NCI-H226 (cell line): ENCODE measurements at regions not wholly inside any gene's neighbourhood (a gene's known extent, or its start where the extent isn't known, plus 50 kb on each side); places are given as distances from the start of the nearest gene placed in this dataset.
"Not testable (repeated sequence)": the region's sequence is repeated elsewhere in the genome, so short reads cannot be mapped to it uniquely, and the experiment has no call there.

Experiments
- DNase-seq: peaks from one replicate; pipeline ENCODE4 v3.0.0-alpha.2; 2015

GRCh38 chr3:106029954-106030626 lies 161.3 kb upstream of the CBLB start:
- peak; percentile 12 for DNase-seq

DNA sequence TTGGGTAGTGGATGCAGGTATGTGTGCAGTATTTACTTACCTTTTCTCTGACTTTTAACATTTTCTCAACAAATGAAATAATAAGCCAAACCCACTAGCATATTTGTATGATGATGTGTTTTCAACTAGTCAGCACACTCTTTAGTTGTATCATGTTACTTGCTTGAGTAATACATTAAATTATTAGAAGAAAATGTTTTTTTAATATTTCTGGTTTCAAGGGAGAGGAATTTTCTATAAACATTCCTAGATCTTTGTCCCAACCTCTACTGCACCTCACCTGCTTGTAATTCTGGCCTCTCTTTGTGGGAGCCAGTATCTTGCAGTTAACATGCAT lies 161.8 kb upstream of the CBLB start:
- peak; percentile 32 for DNase-seq

GRCh38 chr3:106032479-106032878 lies 163.7 kb upstream of the CBLB start:
- no peak for DNase-seq

DNA sequence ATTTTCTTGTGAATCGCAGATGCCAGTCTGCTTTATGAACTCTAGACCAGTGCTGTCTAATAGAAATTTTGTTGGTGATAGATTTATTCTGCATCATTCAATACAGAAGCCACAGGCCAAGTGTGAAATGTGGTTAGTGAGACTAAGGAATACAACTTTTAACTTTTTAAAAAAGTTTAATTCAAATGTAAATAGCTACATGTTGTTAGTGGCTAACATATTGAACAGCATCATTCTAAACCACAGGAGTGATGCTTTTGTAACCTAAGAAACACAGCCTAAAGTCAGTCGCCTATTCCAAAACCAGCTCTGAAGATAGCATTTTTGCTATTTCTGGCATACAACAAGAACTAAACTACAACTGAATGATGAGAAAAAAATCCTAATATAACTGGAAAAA lies 164.8 kb upstream of the CBLB start:
- DNase-seq: no peak

DNA sequence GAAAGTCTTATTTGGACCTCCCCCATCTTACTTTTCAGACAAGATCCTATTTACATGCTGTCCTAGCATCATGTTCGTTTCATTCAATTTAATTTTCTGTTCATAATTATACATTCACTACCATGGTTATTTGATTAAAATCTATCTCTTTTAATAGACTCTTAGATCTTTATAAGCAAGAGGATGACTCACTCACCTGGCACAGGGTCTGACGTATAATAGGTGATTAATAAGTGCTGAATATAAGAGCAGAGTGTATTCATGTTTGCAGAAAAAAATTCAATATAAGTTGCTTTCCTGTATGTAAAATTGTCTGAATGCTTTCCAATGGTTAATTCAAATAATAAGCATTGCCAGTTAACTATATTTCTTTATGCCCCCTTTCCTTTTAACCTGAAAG lies 165.5 kb upstream of the CBLB start:
- no peak for DNase-seq

DNA sequence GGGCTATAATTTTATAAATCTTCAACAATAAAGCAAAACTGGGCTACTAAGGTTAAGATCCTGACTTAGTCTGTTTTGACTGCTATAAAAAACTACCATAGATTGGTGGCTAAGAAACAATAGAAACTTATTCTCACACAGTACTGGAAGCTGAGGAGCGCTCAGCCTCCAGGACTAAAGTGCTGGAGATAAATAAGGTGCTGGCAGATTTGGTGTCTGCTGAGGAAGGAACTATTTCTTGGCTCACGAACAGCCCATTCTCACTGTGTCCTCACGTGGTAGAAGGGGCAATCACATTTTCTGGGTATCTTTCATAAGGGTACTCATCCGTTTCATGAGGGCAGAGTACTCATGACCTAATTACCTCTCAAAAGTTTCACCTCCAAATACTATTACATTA lies 166.8 kb upstream of the CBLB start:
- no peak for DNase-seq

GRCh38 chr3:106036696-106037095 lies 167.9 kb upstream of the CBLB start:
- no peak for DNase-seq

GRCh38 chr3:106047221-106047620 lies 178.4 kb upstream of the CBLB start:
- no peak for DNase-seq

DNA sequence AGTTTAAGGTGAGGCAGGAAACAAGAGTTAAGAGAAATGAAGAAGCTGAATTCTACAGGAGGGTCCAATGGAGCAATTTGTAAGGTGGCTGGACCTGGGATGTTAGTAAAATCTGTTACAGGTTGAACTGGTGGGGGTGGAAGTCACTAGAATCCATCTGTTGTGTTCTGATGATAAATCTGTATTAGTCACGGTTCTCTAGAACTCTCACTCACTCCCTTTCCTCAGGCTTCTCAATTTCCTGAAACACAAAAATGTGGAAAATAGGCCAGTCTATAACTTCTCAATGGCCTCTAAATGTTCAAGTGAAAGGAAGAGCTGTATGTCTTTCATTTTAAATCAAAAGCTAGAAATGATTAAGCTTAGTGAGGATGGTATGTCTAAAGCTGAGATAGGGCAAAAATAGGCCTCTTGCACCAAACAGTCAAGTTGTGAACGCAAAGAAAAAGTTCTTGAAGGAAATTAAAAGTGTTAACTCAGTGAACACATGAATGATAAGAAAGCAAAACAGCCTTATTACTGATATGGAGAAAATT lies 180.2 kb upstream of the CBLB start:
- DNase-seq: no peak

- no peak for DNase-seq
Observed at GRCh38 chr3:106049821-106050220, 181.0 kb upstream of the CBLB start.

GRCh38 chr3:106056931-106057330 lies 188.1 kb upstream of the CBLB start:
- DNase-seq: no peak

- DNase-seq: no peak
Observed at GRCh38 chr3:106058475-106058874, 189.7 kb upstream of the CBLB start.

- no peak for DNase-seq
Observed at GRCh38 chr3:106059953-106060517, 191.2 kb upstream of the CBLB start.

DNA sequence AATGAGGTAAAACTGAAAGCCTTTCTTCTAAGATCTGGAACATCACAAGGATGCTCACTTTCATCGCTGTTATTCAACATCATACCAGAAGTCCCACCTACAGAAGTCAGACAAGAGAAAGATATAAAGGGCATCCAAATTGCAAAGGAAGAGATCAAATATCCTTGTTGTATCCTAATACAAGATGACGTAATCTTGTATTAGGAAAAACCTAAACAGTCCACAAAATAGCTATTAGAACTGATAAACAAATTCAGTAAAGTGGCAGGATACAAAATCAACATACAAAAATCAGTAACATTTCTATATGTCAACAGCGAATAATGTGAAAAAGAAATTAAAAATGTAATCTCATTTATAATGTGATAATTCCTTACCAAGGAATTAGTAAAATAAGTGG lies 195.1 kb upstream of the CBLB start:
- DNase-seq: no peak

- no peak for DNase-seq
Observed at GRCh38 chr3:106065831-106066230, 197.0 kb upstream of the CBLB start.

DNA sequence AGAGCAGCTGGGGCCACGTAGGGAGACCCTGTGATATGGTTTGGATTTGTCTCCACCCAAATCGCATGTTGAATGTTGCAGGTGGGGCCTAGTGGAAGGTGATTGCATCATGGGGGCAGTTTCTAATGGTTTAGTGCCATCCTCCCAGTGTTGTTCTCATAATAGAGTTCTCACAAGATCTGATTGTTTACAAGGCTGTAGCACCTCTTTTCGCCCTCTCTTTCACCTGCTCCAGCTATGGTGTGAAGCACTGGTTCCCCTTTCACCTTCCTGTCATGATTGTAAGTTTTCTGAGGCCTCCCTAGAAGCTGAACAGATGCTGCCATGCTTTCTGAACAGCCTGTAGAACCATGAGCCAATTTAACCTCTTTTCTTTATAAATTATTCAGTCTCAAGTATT lies 198.9 kb upstream of the CBLB start:
- DNase-seq: no peak

GRCh38 chr3:106068381-106068780 lies 199.6 kb upstream of the CBLB start:
- DNase-seq: no peak

DNA sequence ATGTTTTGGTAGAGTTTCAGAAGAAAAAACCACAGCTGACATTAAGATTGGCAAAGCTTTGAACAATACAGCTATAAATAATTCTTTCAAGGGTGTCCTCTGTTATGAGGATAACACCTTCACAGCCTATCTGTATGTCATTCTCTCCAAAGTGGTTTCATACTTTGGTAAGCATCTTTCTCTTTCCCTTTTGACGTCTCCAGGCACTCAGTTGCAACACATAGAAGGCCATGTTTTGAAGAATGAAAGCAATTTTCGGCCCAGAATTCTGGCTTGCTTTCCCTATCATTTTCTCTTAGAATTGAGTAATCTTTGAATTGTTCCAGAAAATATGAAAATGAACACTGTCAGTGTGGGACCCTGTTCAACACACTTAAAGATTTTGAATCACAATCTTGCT lies 200.0 kb upstream of the CBLB start:
- DNase-seq: no peak

DNA sequence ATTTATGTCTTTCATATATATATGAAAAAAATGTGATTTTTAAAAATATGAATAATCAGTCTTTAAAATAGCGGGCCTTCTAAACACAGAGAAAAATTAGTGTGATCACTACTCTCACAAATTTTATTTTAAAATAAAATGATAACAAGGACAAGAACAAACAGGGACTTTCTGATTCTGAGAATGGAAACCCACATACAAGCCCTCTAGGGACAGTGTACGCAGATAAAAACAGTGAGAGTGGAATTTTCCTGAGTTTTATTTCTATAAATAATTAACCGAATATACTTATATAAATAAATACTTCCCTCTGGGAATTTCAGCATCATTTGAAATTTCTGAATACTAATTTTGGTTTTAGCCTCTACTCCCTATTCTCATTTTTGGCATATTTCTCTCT lies 201.4 kb upstream of the CBLB start:
- no peak for DNase-seq

DNA sequence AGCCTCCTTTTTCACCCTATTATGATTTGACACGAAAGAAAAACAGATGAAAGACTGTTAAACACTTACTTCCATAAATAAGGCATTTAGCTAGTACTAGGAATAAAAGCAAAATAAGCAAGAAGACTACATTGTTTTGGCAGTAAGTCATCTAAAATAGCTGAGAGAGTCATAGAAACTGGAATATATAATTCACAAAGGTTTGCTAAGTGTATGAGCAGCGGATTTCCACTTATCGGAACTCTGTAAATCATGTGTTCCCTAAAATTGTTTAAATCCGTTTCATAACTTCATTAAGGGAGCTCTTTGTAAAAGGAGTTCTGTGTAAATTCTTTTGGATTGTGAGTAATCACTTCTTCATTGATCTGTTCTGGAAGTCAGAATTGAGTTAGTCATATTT lies 202.5 kb upstream of the CBLB start:
- no peak for DNase-seq

GRCh38 chr3:106072596-106072995 lies 203.8 kb upstream of the CBLB start:
- not testable (repeated sequence) for DNase-seq

DNA sequence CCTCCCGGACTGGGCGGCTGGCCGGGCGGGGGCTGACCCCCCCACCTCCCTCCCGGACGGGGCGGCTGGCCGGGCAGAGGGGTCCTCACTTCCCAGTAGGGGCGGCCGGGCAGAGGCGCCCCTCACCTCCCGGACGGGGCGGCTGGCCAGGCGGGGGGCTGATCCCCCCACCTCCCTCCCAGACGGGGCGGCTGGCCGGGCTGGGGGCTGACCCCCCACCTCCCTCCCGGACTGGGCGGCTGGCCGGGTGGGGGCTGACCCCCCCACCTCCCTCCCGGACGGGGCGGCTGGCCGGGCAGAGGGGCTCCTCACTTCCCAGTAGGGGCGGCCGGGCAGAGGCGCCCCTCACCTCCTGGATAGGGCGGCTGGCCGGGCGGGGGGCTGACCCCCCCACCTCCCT lies 205.0 kb upstream of the CBLB start:
- DNase-seq: not testable (repeated sequence)

GRCh38 chr3:106075731-106076130 lies 206.9 kb upstream of the CBLB start:
- not testable (repeated sequence) for DNase-seq

DNA sequence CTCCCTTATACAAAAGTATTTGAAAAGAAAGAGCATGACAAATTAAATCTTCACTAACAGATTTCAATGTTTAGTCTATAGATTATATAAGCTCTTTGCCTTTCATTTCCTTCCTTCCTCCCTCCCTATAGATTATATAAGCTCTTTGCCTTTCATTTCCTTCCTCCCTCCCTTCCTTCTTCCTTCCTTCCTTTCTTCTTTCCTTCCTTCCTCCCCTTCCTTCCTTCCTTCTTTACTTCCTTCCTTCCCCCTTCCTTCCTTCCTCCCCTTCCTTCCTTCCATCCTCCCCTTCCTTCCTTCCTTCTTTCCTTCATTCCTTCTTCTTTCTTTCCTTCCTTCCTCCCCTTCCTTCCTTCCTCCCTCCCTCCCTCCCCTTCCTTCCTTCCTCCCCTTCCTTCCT lies 209.8 kb upstream of the CBLB start:
- DNase-seq: no peak

- DNase-seq: no peak
Observed at GRCh38 chr3:106082616-106083015, 213.8 kb upstream of the CBLB start.
